Nucleus accumbens (tissue), 56 donors: ENCODE measurements at regions not wholly inside any gene's neighbourhood (a gene's known extent, or its start where the extent isn't known, plus 50 kb on each side); places are given as distances from the start of the nearest gene placed in this dataset.
A peak's percentile ranks its signal among the peaks of the same experiment; 100 is the strongest.
"Not testable (repeated sequence)": the region's sequence is repeated elsewhere in the genome, so short reads cannot be mapped to it uniquely, and the experiment has no call there.

Experiments used
- DNase-seq, 56 donors: peaks; one replicate each; lab custom pipeline; 2025; lab: John Stamatoyannopoulos, UW

DNA sequence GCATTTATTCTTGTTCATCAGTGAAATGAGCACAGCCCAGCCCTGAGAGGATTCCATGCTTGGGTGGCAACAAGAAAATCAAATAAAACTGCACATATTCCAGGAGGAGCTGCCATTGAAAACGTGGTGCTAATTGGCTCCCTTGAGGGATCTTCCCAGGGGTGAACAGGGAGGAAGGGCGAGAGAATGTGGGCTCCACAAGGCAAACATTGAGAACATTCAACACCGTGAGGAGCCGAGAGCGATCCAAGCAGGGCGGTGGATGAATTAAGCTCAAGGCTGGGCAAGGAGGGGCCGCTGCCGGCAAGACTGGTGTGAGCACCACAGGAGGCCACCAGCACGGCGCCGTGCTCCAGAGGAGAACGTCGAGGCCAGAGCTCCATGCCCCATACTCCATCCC lies 166.9 kb downstream of the C16orf95 start:
- no peak for DNase-seq

DNA sequence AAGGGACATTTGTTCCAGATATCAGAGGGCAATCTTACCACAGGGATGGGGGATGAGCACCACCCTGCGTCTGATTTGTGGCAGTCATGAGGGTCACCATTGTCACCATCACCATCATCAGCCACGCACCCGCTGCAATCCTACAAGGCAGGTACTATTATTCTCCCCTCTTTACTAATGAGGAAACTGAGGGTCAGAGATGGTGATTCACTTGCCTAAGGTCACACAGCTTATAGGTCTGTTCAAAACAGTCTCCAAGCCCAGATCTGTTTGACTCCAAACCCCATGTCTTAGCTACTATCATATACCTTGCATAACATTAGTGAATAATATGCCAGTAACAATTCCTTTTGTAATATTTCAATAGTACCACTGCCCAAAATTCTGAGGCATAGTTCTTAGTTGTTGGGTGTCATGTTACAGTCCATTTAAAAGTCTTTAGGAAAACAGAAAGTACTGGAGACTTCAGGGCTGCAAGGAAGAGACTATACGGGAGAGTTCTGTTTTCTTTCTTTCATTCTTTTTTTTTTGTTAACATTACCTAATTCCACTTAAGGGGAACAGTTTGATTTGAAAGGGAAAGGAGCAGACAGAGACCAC lies 166.4 kb downstream of the C16orf95 start:
- DNase-seq: no peak

DNA sequence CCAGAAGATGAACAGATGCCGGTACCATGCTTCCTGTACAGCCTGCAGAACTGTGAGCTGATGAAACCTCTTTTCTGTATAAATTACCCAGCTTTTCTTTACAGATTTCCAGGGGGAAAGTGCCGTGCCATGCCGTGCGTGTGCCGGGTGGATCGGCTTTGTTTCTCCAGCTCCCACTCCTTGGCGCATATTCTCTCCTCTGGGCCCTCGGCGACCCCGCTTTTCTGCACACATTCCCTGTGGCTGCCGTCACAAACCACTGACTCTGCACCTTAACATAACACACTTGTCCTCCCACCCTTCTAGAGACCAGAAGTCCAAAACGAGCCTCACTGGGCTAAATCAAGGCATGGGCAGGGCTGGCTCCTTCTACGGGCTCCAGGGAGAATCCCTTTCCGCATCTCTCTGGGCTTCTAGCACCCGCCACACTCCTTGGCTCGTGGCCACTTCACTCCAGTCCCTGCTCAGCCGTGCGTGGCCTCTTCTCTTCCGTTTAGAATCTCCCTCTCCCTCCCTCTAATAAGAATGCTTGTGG lies 164.9 kb downstream of the C16orf95 start:
- DNase-seq: no peak

GRCh38 chr16:87153326-87153725 lies 163.9 kb downstream of the C16orf95 start:
- no peak for DNase-seq

- DNase-seq: not testable (repeated sequence)
Observed at GRCh38 chr16:87155315-87155714, 161.9 kb downstream of the C16orf95 start.

DNA sequence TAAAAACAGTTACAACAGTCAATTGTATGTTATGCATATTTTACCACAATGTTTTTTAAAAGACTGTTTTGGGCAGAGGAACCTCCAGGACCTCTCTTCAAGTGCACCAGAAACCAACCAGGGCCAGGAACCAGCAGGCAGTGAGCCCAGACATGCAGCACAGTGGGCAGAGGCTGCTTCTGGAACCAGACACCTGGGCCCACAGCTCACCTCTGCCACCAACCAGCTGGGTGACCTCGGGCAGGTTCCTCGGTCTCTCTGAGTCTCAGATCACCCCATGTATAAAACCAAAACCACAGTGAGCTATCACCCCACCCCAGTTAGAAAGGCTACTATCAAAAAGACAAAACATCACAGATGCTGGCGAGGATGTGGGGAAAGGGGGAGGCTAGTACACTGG lies 161.0 kb downstream of the C16orf95 start:
- no peak for DNase-seq

- DNase-seq: no peak
Observed at GRCh38 chr16:87160234-87160636, 157.0 kb downstream of the C16orf95 start.

- no peak for DNase-seq
Observed at GRCh38 chr16:87160701-87161337, 156.4 kb downstream of the C16orf95 start.

DNA sequence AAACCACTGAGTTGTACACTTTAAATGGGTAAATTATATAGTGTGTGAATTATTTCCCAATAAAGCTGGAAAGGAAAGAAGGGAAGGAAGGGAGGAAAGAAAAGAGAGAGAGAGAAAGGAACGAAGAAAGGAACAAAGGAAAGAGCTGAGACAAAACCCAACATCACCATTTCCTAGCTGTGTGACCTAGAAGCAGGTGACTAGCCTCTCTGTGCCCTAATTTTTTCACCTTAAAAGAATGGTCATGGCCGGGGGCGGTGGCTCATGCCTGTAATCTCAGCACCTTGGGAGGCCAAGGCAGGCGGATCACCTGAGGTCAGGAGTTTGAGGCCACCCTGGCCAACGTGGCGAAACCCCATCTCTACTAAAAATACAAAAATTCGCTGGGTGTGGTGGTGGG lies 155.8 kb downstream of the C16orf95 start:
- DNase-seq: not testable (repeated sequence)

GRCh38 chr16:87161822-87162676 lies 155.1 kb downstream of the C16orf95 start:
- DNase-seq: peak in 11 of 56 donors; percentile 2 to 39 (median 14)

DNA sequence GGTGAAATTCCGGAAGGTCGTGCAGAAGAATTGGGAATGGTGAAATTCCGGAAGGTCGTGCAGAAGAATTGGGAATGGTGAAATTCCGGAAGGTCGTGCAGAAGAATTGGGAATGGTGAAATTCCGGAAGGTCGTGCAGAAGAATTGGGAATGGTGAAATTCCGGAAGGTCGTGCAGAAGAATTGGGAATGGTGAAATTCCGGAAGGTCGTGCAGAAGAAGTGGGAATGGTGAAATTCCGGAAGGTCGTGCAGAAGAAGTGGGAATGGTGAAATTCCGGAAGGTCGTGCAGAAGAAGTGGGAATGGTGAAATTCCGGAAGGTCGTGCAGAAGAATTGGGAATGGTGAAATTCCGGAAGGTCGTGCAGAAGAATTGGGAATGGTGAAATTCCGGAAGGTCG lies 154.4 kb downstream of the C16orf95 start:
- not testable (repeated sequence) for DNase-seq

DNA sequence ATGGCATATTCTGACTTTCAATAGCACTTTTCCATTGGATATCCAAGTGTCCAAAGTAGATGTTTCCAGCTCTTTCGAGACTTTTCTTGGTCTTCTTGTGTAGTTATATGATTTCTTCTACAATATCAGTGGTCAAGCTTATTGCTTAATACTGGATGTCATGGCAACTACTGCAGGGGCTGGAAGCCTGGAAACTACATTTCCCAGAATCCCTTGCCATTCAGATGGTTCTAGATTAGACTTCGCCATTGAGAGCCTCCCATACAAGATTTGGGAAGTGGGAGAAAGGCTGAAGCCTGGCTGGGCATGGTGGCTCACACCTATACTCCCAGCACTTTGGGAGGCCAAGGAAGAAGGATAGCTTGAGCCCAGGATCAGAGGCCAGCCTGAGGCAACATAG lies 153.6 kb downstream of the C16orf95 start:
- DNase-seq: no peak

DNA sequence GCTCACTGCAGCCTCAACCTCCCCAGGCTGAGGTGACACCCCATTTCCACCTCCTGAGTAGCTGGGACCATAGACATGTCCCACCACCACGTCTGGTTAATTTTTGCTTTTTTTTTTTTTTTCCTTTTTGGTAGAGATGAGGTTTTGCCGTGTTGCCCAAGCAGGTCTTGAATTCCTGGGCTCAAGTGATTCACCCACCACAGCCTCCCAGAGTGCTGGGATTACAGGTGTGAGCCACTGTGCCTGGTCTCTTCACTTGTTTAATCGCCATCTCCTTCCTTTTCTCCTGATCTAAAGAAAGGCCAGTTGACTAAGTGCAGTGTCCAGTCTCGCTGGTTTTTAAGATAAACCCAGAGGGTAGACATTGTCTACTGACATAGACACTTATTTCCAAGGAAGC lies 152.0 kb downstream of the C16orf95 start:
- DNase-seq: no peak

GRCh38 chr16:87165885-87166284 lies 151.3 kb downstream of the C16orf95 start:
- no peak for DNase-seq

GRCh38 chr16:87166321-87166720 lies 150.9 kb downstream of the C16orf95 start:
- DNase-seq: no peak

DNA sequence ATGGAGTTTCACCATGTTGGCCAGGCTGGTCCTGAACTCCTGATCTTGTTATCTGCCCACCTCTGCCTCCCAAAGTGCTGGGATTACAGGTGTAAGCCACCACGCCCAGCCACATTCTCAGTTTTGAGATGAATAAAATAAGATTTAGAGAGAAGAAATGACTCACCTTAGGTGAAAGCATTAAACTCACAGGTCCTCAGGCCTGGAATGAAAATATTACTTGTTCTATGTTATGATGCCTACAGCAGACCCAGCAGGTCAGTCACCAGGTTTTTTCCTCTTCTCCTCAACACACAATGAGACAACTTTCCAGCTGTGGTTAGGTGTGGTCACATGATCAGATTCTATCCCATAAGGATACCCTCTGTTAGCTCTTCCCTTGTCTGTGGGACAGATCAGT lies 150.3 kb downstream of the C16orf95 start:
- no peak for DNase-seq

DNA sequence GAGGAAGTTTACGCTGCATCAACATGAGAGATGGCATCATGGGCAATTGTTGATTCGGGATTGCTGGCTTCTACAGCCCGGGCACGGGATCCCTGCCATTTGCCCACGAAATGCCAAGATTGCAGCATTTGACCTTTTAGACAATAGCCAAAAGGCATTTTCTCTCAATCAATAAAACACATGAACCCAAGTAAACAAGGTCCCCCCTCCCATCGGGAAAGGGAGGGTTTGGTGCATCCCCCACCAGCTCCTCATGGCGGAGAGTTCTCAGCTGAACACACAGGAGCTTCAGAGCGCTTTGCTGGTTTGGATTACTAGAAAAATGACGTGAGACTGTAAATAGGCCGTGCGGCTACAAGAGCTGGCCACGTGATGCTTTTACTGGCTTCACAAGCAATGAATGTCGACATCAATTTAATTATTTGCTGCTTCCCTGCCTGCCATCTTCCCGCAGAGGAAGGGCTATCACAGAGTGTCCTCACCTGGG lies 147.6 kb downstream of the C16orf95 start:
- DNase-seq: no peak

GRCh38 chr16:87170310-87170709 lies 146.9 kb downstream of the C16orf95 start:
- DNase-seq: no peak

GRCh38 chr16:87171723-87172122 lies 145.5 kb downstream of the C16orf95 start:
- DNase-seq: no peak

- DNase-seq: no peak
Observed at GRCh38 chr16:87172632-87173031, 144.6 kb downstream of the C16orf95 start.

- DNase-seq: no peak
Observed at GRCh38 chr16:87173294-87173893, 143.8 kb downstream of the C16orf95 start.
